NCI-H2171 treated with DMSO at 0.1 percent for 48 hours (cell line): ENCODE measurements at regions not wholly inside any gene's neighbourhood (a gene's known extent, or its start where the extent isn't known, plus 50 kb on each side); places are given as distances from the start of the nearest gene placed in this dataset.
A peak's percentile ranks its signal among the peaks of the same experiment; 100 is the strongest.
"Not testable (repeated sequence)": the region's sequence is repeated elsewhere in the genome, so short reads cannot be mapped to it uniquely, and the experiment has no call there.

Experiments used
- DNase-seq: peaks from one replicate; lab custom pipeline; 2025; lab: John Stamatoyannopoulos, UW

- not testable (repeated sequence) for DNase-seq
Measured at GRCh38 chr12:131440209-131441059, 270.5 kb upstream of the SFSWAP start.

GRCh38 chr12:131441060-131441396 lies 269.9 kb upstream of the SFSWAP start:
- peak; percentile 5 for DNase-seq

GRCh38 chr12:131441638-131442336 lies 269.1 kb upstream of the SFSWAP start:
- no peak for DNase-seq

- no peak for DNase-seq
Measured at GRCh38 chr12:131442337-131442918, 268.5 kb upstream of the SFSWAP start.

GRCh38 chr12:131443019-131444000 lies 267.6 kb upstream of the SFSWAP start:
- DNase-seq: no peak

- no peak for DNase-seq
Measured at GRCh38 chr12:131444220-131445164, 266.4 kb upstream of the SFSWAP start.

GRCh38 chr12:131445184-131445774 lies 265.6 kb upstream of the SFSWAP start:
- no peak for DNase-seq

DNA sequence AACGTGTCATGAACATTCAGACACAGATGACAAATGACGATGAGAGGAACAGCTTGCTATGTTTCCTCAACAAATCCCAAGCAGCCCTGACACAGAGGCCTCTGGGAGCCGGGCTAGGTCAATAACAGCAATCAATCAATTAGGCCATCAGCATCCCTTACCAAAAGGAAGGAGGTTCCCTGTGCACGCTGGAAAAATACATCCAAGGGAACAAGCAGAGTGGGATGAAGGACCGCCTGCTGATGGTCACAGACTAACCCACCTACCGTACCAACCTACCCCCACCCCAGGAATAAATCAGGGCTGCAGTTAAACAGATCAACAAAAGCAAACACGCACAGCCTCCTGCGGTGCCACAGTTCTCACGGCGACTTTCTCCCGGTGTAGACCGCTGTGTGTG lies 265.1 kb upstream of the SFSWAP start:
- no peak for DNase-seq

DNA sequence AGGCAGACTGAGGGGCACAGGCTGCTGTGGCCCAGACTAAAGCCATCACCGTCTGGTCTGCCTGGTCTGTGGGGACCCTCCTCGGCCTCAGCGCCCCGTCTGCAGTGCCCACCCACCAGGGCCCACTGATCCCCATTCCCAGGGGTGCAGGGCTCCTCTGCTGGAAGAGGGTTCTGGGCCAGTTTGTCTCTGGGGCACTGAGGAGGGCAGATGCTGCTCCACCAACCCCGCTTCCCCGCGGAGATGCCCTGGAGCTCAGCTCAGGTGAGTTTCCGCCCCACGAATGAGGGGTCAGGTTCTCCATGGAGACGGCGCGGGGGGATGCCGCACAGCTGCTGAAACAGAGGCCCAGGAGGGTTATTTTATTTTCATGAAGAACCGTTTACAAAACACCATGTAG lies 263.3 kb upstream of the SFSWAP start:
- not testable (repeated sequence) for DNase-seq

GRCh38 chr12:131448254-131448795 lies 262.6 kb upstream of the SFSWAP start:
- no peak for DNase-seq

- no peak for DNase-seq
Measured at GRCh38 chr12:131449027-131449426, 261.9 kb upstream of the SFSWAP start.

DNA sequence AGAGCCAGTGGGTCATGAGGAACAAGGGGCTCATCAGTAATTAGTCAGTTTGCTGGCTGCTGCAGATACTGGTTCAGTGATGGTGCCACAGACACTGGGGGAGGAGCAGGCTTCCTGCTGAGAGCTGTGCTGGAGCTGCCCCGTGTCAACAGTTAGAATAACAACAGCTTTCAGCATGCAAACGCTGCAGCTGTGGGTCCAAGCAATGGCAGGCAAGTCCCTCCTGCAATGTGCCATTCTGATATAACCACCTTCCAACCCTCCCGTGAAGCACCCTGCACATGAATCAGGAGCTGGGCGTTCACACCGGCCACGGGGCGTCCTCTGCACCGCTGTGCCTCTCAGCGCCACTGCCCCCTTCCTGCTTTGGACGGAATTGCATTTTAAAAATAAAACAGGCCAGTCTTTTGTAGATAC lies 258.4 kb upstream of the SFSWAP start:
- no peak for DNase-seq

- peak; percentile 56 for DNase-seq
Measured at GRCh38 chr12:131454418-131455217, 256.3 kb upstream of the SFSWAP start.

GRCh38 chr12:131455218-131455506 lies 255.7 kb upstream of the SFSWAP start:
- no peak for DNase-seq

- DNase-seq: no peak
Measured at GRCh38 chr12:131455581-131456110, 255.2 kb upstream of the SFSWAP start.

GRCh38 chr12:131456301-131457027 lies 254.4 kb upstream of the SFSWAP start:
- DNase-seq: no peak

- no peak for DNase-seq
Measured at GRCh38 chr12:131457028-131457310, 253.9 kb upstream of the SFSWAP start.

GRCh38 chr12:131457331-131458047 lies 253.4 kb upstream of the SFSWAP start:
- DNase-seq: no peak
